Central memory CD8-positive, alpha-beta T cell (primary cell): ENCODE measurements at regions not wholly inside any gene's neighbourhood (a gene's known extent, or its start where the extent isn't known, plus 50 kb on each side); places are given as distances from the start of the nearest gene placed in this dataset.
"Not testable (repeated sequence)": the region's sequence is repeated elsewhere in the genome, so short reads cannot be mapped to it uniquely, and the experiment has no call there.

Experiments used
- ATAC-seq: fragments of 150-1000 bp; cut with Tn5 transposase; replicated peaks from 2 replicates; pipeline ENCODE4 v1.10.0; 2022; ENCODE audit warnings: mild to moderate bottlenecking, moderate FRiP score, moderate number of reproducible peaks; ENCODE audit not compliant: poor library complexity, severe bottlenecking; ENCODE audit errors: extremely low read depth
- DNase-seq, 2 donors: peaks; one replicate each; pipeline ENCODE4 v3.0.0; 2021; ENCODE audit warnings: low spot score in 2 of 2
- H3K27ac Mint-ChIP-seq: one replicate; pipeline ENCODE4 v1.8.0; 2022; ENCODE audit warnings: low read depth, mild to moderate bottlenecking, moderate library complexity, mixed read lengths
- H3K27me3 Mint-ChIP-seq: one replicate; pipeline ENCODE4 v1.8.0; 2022; ENCODE audit warnings: mixed read lengths
- H3K36me3 Mint-ChIP-seq: one replicate; pipeline ENCODE4 v1.8.0; 2022; ENCODE audit warnings: mild to moderate bottlenecking, moderate library complexity, mixed read lengths; ENCODE audit not compliant: insufficient read depth
- H3K4me1 Mint-ChIP-seq: one replicate; pipeline ENCODE4 v1.8.0; 2022; ENCODE audit warnings: mixed read lengths
- H3K4me3 Mint-ChIP-seq: one replicate; pipeline ENCODE4 v1.8.0; 2022; ENCODE audit warnings: mild to moderate bottlenecking, moderate library complexity, mixed read lengths
- H3K9me3 Mint-ChIP-seq: one replicate; pipeline ENCODE4 v1.8.0; 2022; ENCODE audit warnings: mixed read lengths

GRCh38 chr10:101280511-101280910 lies 51.2 kb upstream of the LBX1 start:
- H3K27me3 Mint-ChIP-seq: peaks cover 51% of the 10 kb centered on the region
- no peaks in the 10 kb centered on the region for H3K9me3 Mint-ChIP-seq
- peaks cover 6% of the 10 kb centered on the region for H3K4me1 Mint-ChIP-seq

GRCh38 chr10:101280921-101281320 lies 51.7 kb upstream of the LBX1 start:
- peaks cover 55% of the 10 kb centered on the region for H3K27me3 Mint-ChIP-seq
- H3K27ac Mint-ChIP-seq, ATAC-seq, DNase-seq, H3K9me3 Mint-ChIP-seq, H3K36me3 Mint-ChIP-seq, H3K4me3 Mint-ChIP-seq, H3K4me1 Mint-ChIP-seq: not testable (repeated sequence)

More at GRCh38 chr10:101280511-101280910, 51.2 kb upstream of the LBX1 start:
- Mint-ChIP-seq H3K4me3 (no peak overlapping the region), H3K36me3 (no peaks in the 10 kb centered on the region), H3K27ac (no peak overlapping the region)
- DNase-seq: no peak
- no peak for ATAC-seq

- no peak for DNase-seq
- H3K27me3 Mint-ChIP-seq: peaks cover 76% of the 10 kb centered on the region
- no peak overlapping the region for H3K27ac Mint-ChIP-seq
- no peaks in the 10 kb centered on the region for H3K36me3 Mint-ChIP-seq
- no peaks in the 10 kb centered on the region for H3K9me3 Mint-ChIP-seq
- H3K4me1 Mint-ChIP-seq: peaks cover 6% of the 10 kb centered on the region
- ATAC-seq: no peak
- H3K4me3 Mint-ChIP-seq: no peak overlapping the region
These were observed 53.7 kb upstream of the LBX1 start for GRCh38 chr10:101282947-101283346.

- no peak overlapping the region for H3K27ac Mint-ChIP-seq
- DNase-seq (no peak), ATAC-seq (no peak)
- no peaks in the 10 kb centered on the region for H3K9me3 Mint-ChIP-seq
- H3K4me1 Mint-ChIP-seq: peaks cover 6% of the 10 kb centered on the region
- H3K27me3 Mint-ChIP-seq: peaks cover 84% of the 10 kb centered on the region
- H3K4me3 Mint-ChIP-seq: no peak overlapping the region
- H3K36me3 Mint-ChIP-seq: no peaks in the 10 kb centered on the region
These were observed 54.5 kb upstream of the LBX1 start for GRCh38 chr10:101283762-101284100.

GRCh38 chr10:101284101-101284743 lies 55.0 kb upstream of the LBX1 start:
- Mint-ChIP-seq H3K9me3 (no peaks in the 10 kb centered on the region), H3K4me3 (no peak overlapping the region), H3K27ac (no peak overlapping the region), H3K27me3 (peaks cover 88% of the 10 kb centered on the region), H3K36me3 (no peaks in the 10 kb centered on the region), H3K4me1 (peaks cover 6% of the 10 kb centered on the region)
- DNase-seq: no peak
- ATAC-seq: no peak

- no peak for ATAC-seq
- no peak overlapping the region for H3K27ac Mint-ChIP-seq
- peaks cover 6% of the 10 kb centered on the region for H3K4me1 Mint-ChIP-seq
- no peaks in the 10 kb centered on the region for H3K9me3 Mint-ChIP-seq
- DNase-seq: no peak
- no peaks in the 10 kb centered on the region for H3K36me3 Mint-ChIP-seq
- peaks cover 95% of the 10 kb centered on the region for H3K27me3 Mint-ChIP-seq
- H3K4me3 Mint-ChIP-seq: no peak overlapping the region
These were observed 55.6 kb upstream of the LBX1 start for GRCh38 chr10:101284744-101285463.

GRCh38 chr10:101285519-101286070 lies 56.3 kb upstream of the LBX1 start:
- peaks cover 6% of the 10 kb centered on the region for H3K4me1 Mint-ChIP-seq
- DNase-seq (no peak), ATAC-seq (no peak)
- no peaks in the 10 kb centered on the region for H3K9me3 Mint-ChIP-seq
- H3K27ac Mint-ChIP-seq: no peak overlapping the region
- no peak overlapping the region for H3K4me3 Mint-ChIP-seq
- H3K27me3 Mint-ChIP-seq: peaks cover 100% of the 10 kb centered on the region
- H3K36me3 Mint-ChIP-seq: no peaks in the 10 kb centered on the region

GRCh38 chr10:101286248-101287046 lies 57.2 kb upstream of the LBX1 start:
- H3K9me3 Mint-ChIP-seq: no peaks in the 10 kb centered on the region
- H3K27ac Mint-ChIP-seq: no peak overlapping the region
- peaks cover 6% of the 10 kb centered on the region for H3K4me1 Mint-ChIP-seq
- DNase-seq (no peak), ATAC-seq (no peak)
- H3K4me3 Mint-ChIP-seq: no peak overlapping the region
- peaks cover 100% of the 10 kb centered on the region for H3K27me3 Mint-ChIP-seq
- H3K36me3 Mint-ChIP-seq: no peaks in the 10 kb centered on the region

- H3K27me3 Mint-ChIP-seq: peaks cover 98% of the 10 kb centered on the region
- H3K4me3 Mint-ChIP-seq: no peak overlapping the region
- H3K36me3 Mint-ChIP-seq: no peaks in the 10 kb centered on the region
- H3K9me3 Mint-ChIP-seq: no peaks in the 10 kb centered on the region
- DNase-seq: no peak
- H3K4me1 Mint-ChIP-seq: peaks cover 6% of the 10 kb centered on the region
- H3K27ac Mint-ChIP-seq: no peak overlapping the region
- no peak for ATAC-seq
These were observed 58.1 kb upstream of the LBX1 start for GRCh38 chr10:101287183-101287996.

- ATAC-seq: no peak
- Mint-ChIP-seq H3K4me1 (peaks cover 6% of the 10 kb centered on the region), H3K4me3 (no peak overlapping the region), H3K36me3 (no peaks in the 10 kb centered on the region), H3K27ac (no peak overlapping the region), H3K9me3 (no peaks in the 10 kb centered on the region), H3K27me3 (peaks cover 98% of the 10 kb centered on the region)
- no peak for DNase-seq
These were observed 58.9 kb upstream of the LBX1 start for GRCh38 chr10:101287997-101288635.

- DNase-seq (no peak), ATAC-seq (no peak)
- peaks cover 98% of the 10 kb centered on the region for H3K27me3 Mint-ChIP-seq
- H3K27ac Mint-ChIP-seq: no peak overlapping the region
- H3K9me3 Mint-ChIP-seq: no peaks in the 10 kb centered on the region
- no peak overlapping the region for H3K4me3 Mint-ChIP-seq
- no peaks in the 10 kb centered on the region for H3K36me3 Mint-ChIP-seq
- no peaks in the 10 kb centered on the region for H3K4me1 Mint-ChIP-seq
These were observed 60.3 kb upstream of the LBX1 start for GRCh38 chr10:101289541-101289940.

- peaks cover 98% of the 10 kb centered on the region for H3K27me3 Mint-ChIP-seq
- no peak for DNase-seq
- H3K9me3 Mint-ChIP-seq: no peaks in the 10 kb centered on the region
- no peak for ATAC-seq
- H3K4me3 Mint-ChIP-seq: no peak overlapping the region
- no peaks in the 10 kb centered on the region for H3K36me3 Mint-ChIP-seq
- no peaks in the 10 kb centered on the region for H3K4me1 Mint-ChIP-seq
- no peak overlapping the region for H3K27ac Mint-ChIP-seq
These were observed 61.2 kb upstream of the LBX1 start for GRCh38 chr10:101290431-101290830.
